GM21529 (cell line): ENCODE measurements at regions not wholly inside any gene's neighbourhood (a gene's known extent, or its start where the extent isn't known, plus 50 kb on each side); places are given as distances from the start of the nearest gene placed in this dataset.
"Not testable (repeated sequence)": the region's sequence is repeated elsewhere in the genome, so short reads cannot be mapped to it uniquely, and the experiment has no call there.

ENCODE experiments used
- ATAC-seq: cut with Tn5 transposase; IDR thresholded peaks from one replicate; pipeline ENCODE4 v1.9.1; 2021; ENCODE audit not compliant: unreplicated experiment

GRCh38 chr3:75118779-75119178 is 504.3 kb upstream of the CNTN3 start:
- no peak for ATAC-seq

- no peak for ATAC-seq
These were observed 512.1 kb upstream of the CNTN3 start for GRCh38 chr3:75126556-75126955.

- no peak for ATAC-seq
These were observed 514.6 kb upstream of the CNTN3 start for GRCh38 chr3:75129101-75129500.

GRCh38 chr3:75136100-75136897 is 521.8 kb upstream of the CNTN3 start:
- no peak for ATAC-seq

GRCh38 chr3:75138345-75138744 is 523.9 kb upstream of the CNTN3 start:
- no peak for ATAC-seq

- no peak for ATAC-seq
These were observed 523.1 kb upstream of the FRG2C start for GRCh38 chr3:75140904-75141615.

GRCh38 chr3:75144406-75144805 is 519.7 kb upstream of the FRG2C start:
- no peak for ATAC-seq

- ATAC-seq = no peak
These were observed 492.4 kb upstream of the FRG2C start for GRCh38 chr3:75171630-75172230.

GRCh38 chr3:75176937-75177336 is 487.2 kb upstream of the FRG2C start:
- no peak for ATAC-seq

- no peak for ATAC-seq
These were observed 483.7 kb upstream of the FRG2C start for GRCh38 chr3:75180235-75180944.

GRCh38 chr3:75180945-75181298 is 483.2 kb upstream of the FRG2C start:
- no peak for ATAC-seq

GRCh38 chr3:75188962-75189361 is 475.2 kb upstream of the FRG2C start:
- ATAC-seq = no peak

- peak; percentile 59 for ATAC-seq
These were observed 471.9 kb upstream of the FRG2C start for GRCh38 chr3:75192146-75192616.

GRCh38 chr3:75193797-75194196 is 470.3 kb upstream of the FRG2C start:
- no peak for ATAC-seq

GRCh38 chr3:75214332-75214731 is 449.8 kb upstream of the FRG2C start:
- not testable (repeated sequence) for ATAC-seq

- ATAC-seq = no peak
These were observed 445.6 kb upstream of the FRG2C start for GRCh38 chr3:75218577-75218976.

GRCh38 chr3:75220932-75221331 is 443.2 kb upstream of the FRG2C start:
- ATAC-seq = no peak

GRCh38 chr3:75224412-75224811 is 439.7 kb upstream of the FRG2C start:
- no peak for ATAC-seq

GRCh38 chr3:75232216-75232615 is 431.9 kb upstream of the FRG2C start:
- ATAC-seq = no peak

GRCh38 chr3:75235631-75236030 is 428.5 kb upstream of the FRG2C start:
- no peak for ATAC-seq

- no peak for ATAC-seq
These were observed 427.1 kb upstream of the FRG2C start for GRCh38 chr3:75237053-75237452.
